NCI-H524 treated with DMSO at 0.1 percent for 48 hours (cell line): ENCODE measurements at regions not wholly inside any gene's neighbourhood (a gene's known extent, or its start where the extent isn't known, plus 50 kb on each side); places are given as distances from the start of the nearest gene placed in this dataset.

Source experiments
- DNase-seq: peaks from one replicate; lab custom pipeline; 2025; lab: John Stamatoyannopoulos, UW

- DNase-seq, result no peak
Measured at GRCh38 chr17:79420318-79421243, 190.3 kb downstream of the RBFOX3 start.

GRCh38 chr17:79417476-79417988 is 193.3 kb downstream of the RBFOX3 start:
- DNase-seq, result peak; percentile 21

- no peak for DNase-seq
Measured at GRCh38 chr17:79415909-79416308, 194.9 kb downstream of the RBFOX3 start.

- DNase-seq, result no peak
Measured at GRCh38 chr17:79415365-79415764, 195.5 kb downstream of the RBFOX3 start.

- no peak for DNase-seq
Measured at GRCh38 chr17:79414793-79415211, 196.0 kb downstream of the RBFOX3 start.

- DNase-seq, result peak; percentile 93
Measured at GRCh38 chr17:79414063-79414792, 196.6 kb downstream of the RBFOX3 start.

GRCh38 chr17:79413611-79414010 is 197.2 kb downstream of the RBFOX3 start:
- DNase-seq, result no peak

GRCh38 chr17:79412886-79413390 is 197.9 kb downstream of the RBFOX3 start:
- no peak for DNase-seq

- no peak for DNase-seq
Measured at GRCh38 chr17:79412110-79412509, 198.7 kb downstream of the RBFOX3 start.

- no peak for DNase-seq
Measured at GRCh38 chr17:79411419-79411818, 199.4 kb downstream of the RBFOX3 start.

- DNase-seq, result no peak
Measured at GRCh38 chr17:79410681-79411080, 200.2 kb downstream of the RBFOX3 start.

- DNase-seq, result no peak
Measured at GRCh38 chr17:79408251-79408650, 202.6 kb downstream of the RBFOX3 start.

GRCh38 chr17:79407385-79407784 is 203.5 kb downstream of the RBFOX3 start:
- DNase-seq, result no peak

- DNase-seq, result no peak
Measured at GRCh38 chr17:79406316-79406715, 204.5 kb downstream of the RBFOX3 start.

GRCh38 chr17:79405823-79406222 is 205.0 kb downstream of the RBFOX3 start:
- no peak for DNase-seq

- no peak for DNase-seq
Measured at GRCh38 chr17:79404136-79404911, 206.5 kb downstream of the RBFOX3 start.

- DNase-seq, result no peak
Measured at GRCh38 chr17:79401704-79402674, 208.9 kb downstream of the RBFOX3 start.

- DNase-seq, result peak; percentile 29
Measured at GRCh38 chr17:79400989-79401703, 209.7 kb downstream of the RBFOX3 start.

- no peak for DNase-seq
Measured at GRCh38 chr17:79399610-79400144, 211.2 kb downstream of the RBFOX3 start.

GRCh38 chr17:79398441-79398840 is 212.4 kb downstream of the RBFOX3 start:
- DNase-seq, result no peak
